ENCODE measurements at regions not wholly inside any gene's neighbourhood (a gene's known extent, or its start where the extent isn't known, plus 50 kb on each side); places are given as distances from the start of the nearest gene placed in this dataset.
A peak's percentile ranks its signal among the peaks of the same experiment; 100 is the strongest.
"Not testable (repeated sequence)": the region's sequence is repeated elsewhere in the genome, so short reads cannot be mapped to it uniquely, and the experiment has no call there.

DNA sequence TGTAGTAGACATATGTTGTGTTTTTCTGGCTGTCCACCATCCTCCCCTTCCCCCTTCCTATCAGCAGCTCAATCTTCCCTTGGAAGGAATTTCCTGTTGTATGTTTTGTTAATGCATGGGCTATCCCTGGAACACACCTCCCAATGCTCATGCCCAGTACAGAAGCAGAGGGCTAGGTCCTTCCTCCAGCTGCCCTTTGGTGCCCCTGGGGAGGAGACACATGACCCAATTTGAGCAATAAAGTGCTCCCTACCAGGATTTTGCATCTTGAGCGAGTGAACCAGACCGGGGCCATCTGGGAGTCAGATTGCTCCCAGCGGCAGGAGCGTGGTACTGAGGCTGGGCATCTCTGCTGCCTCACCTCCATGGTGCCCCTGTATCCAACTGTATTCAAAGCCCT, 141.5 kb upstream of the MED13 start:
- peaks cover 3% of the 10 kb centered on the region for H3K9me3 Mint-ChIP-seq (ENCODE audit: unreplicated experiment)
- TF ChIP-seq, protein P1, sequence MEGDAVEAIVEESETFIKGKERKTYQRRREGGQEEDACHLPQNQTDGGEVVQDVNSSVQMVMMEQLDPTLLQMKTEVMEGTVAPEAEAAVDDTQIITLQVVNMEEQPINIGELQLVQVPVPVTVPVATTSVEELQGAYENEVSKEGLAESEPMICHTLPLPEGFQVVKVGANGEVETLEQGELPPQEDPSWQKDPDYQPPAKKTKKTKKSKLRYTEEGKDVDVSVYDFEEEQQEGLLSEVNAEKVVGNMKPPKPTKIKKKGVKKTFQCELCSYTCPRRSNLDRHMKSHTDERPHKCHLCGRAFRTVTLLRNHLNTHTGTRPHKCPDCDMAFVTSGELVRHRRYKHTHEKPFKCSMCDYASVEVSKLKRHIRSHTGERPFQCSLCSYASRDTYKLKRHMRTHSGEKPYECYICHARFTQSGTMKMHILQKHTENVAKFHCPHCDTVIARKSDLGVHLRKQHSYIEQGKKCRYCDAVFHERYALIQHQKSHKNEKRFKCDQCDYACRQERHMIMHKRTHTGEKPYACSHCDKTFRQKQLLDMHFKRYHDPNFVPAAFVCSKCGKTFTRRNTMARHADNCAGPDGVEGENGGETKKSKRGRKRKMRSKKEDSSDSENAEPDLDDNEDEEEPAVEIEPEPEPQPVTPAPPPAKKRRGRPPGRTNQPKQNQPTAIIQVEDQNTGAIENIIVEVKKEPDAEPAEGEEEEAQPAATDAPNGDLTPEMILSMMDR (IDR thresholded peaks at IDR 0.05; ENCODE audit: partially characterized antibody, unreplicated experiment): no peak
- H3K36me3 Mint-ChIP-seq (ENCODE audit: unreplicated experiment): no peaks in the 10 kb centered on the region
- H3K4me1 Mint-ChIP-seq (ENCODE audit: low read depth, unreplicated experiment): peaks cover 4% of the 10 kb centered on the region
- no peak overlapping the region for H3K27ac Mint-ChIP-seq (ENCODE audit: unreplicated experiment)
- no peak overlapping the region for H3K4me3 Mint-ChIP-seq (ENCODE audit: unreplicated experiment)
- peaks cover 2% of the 10 kb centered on the region for H3K27me3 Mint-ChIP-seq (ENCODE audit: unreplicated experiment)
- peak; percentile 49 for DNase-seq

DNA sequence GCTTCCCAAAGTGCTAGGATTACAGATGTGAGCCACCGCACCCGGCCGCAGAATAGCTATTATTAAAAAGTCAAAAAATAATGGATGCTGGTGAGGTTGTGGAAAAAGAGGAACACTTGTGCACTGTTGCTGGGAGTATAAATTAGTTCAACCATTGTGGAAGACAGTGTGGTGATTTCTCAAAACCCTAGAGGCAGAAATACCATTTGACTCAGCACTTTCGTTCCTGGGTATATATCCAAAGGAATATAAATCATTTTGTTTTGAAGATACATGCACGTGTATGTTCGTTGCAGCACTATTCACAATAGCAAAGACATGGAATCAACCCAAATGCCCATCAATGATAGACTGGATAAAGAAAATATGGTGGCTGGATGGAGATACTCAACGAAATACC, 132.1 kb upstream of the MED13 start:
- not testable (repeated sequence) for H3K9me3 Mint-ChIP-seq (ENCODE audit: unreplicated experiment); H3K4me3 Mint-ChIP-seq (ENCODE audit: unreplicated experiment); DNase-seq; H3K27me3 Mint-ChIP-seq (ENCODE audit: unreplicated experiment); H3K4me1 Mint-ChIP-seq (ENCODE audit: low read depth, unreplicated experiment); H3K27ac Mint-ChIP-seq (ENCODE audit: unreplicated experiment); H3K36me3 Mint-ChIP-seq (ENCODE audit: unreplicated experiment)

DNA sequence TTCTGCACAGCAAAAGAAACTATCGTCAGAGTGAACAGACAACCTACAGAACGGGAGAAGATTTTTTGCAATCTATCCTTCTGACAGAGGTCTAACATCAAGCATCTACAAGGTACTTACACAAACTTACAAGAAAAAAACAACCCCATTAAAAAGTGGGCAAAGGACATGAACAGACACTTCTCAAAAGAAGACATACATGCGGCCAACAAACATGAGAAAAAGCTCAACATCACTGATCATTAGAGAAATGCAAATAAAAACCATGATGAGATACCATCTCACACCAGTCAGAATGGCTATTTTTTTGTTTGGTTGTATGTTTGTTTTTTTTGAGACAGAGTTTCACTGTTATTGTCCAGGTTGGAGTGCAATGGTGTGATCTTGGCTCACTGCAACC, 131.5 kb upstream of the MED13 start:
- DNase-seq; H3K27ac Mint-ChIP-seq (ENCODE audit: unreplicated experiment); H3K9me3 Mint-ChIP-seq (ENCODE audit: unreplicated experiment); H3K36me3 Mint-ChIP-seq (ENCODE audit: unreplicated experiment); H3K27me3 Mint-ChIP-seq (ENCODE audit: unreplicated experiment); H3K4me3 Mint-ChIP-seq (ENCODE audit: unreplicated experiment); H3K4me1 Mint-ChIP-seq (ENCODE audit: low read depth, unreplicated experiment): not testable (repeated sequence)

DNA sequence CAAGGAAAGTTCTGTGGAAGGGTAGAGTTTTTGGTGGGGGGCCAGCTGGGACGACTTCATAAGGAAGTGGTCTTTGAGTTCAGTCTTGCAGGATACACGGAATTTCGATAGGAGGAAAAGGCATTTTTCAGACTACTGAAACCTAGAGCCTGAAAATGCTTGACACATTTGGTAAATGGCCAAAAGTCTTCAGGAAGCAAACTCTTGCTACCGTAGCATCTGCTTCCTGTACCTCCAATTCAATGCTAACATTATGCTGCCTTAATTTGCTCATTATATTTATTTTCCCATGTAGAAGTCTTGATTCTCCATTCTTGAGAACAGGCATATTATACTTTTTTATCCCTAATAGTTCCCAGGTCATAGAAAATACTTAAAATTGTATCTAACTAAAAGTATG, 129.3 kb upstream of the MED13 start:
- Mint-ChIP-seq H3K9me3 (ENCODE audit: unreplicated experiment) (no peaks in the 10 kb centered on the region), H3K27me3 (ENCODE audit: unreplicated experiment) (no peaks in the 10 kb centered on the region), H3K4me1 (ENCODE audit: low read depth, unreplicated experiment) (peaks cover 7% of the 10 kb centered on the region), H3K4me3 (ENCODE audit: unreplicated experiment) (no peak overlapping the region), H3K27ac (ENCODE audit: unreplicated experiment) (no peak overlapping the region), H3K36me3 (ENCODE audit: unreplicated experiment) (no peaks in the 10 kb centered on the region)
- TF ChIP-seq, protein P1 (IDR thresholded peaks at IDR 0.05; ENCODE audit: partially characterized antibody, unreplicated experiment): no peak
- no peak for DNase-seq

DNA sequence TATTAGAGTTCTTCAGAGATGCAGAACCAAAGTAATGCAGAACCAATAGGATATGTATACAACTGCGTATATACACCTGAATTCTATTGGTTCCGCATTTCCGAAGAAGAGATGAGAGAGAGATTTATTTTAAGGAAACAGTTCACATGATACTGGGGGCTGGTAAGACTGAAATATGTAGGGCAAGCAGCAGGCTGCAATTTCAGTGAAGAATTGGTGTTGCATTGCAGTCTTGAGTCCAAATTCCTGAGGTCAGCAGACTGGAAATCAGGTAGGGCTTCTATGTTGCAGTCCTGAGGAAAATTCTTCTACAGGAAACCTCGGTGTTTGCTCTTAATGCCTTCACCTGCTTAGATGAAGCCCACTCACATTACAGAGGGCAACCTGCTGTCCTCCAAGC, 128.2 kb upstream of the MED13 start:
- no peaks in the 10 kb centered on the region for H3K9me3 Mint-ChIP-seq (ENCODE audit: unreplicated experiment)

More for the DNA sequence above, 128.2 kb upstream of the MED13 start:
- TF ChIP-seq, protein P1 (IDR thresholded peaks at IDR 0.05; ENCODE audit: partially characterized antibody, unreplicated experiment): no peak
- Mint-ChIP-seq H3K4me3 (ENCODE audit: unreplicated experiment) (no peak overlapping the region), H3K4me1 (ENCODE audit: low read depth, unreplicated experiment) (peaks cover 3% of the 10 kb centered on the region), H3K27ac (ENCODE audit: unreplicated experiment) (no peak overlapping the region), H3K27me3 (ENCODE audit: unreplicated experiment) (no peaks in the 10 kb centered on the region), H3K36me3 (ENCODE audit: unreplicated experiment) (no peaks in the 10 kb centered on the region)
- DNase-seq: no peak
